ENCODE measurements at regions not wholly inside any gene's neighbourhood (a gene's known extent, or its start where the extent isn't known, plus 50 kb on each side); places are given as distances from the start of the nearest gene placed in this dataset.

DNA sequence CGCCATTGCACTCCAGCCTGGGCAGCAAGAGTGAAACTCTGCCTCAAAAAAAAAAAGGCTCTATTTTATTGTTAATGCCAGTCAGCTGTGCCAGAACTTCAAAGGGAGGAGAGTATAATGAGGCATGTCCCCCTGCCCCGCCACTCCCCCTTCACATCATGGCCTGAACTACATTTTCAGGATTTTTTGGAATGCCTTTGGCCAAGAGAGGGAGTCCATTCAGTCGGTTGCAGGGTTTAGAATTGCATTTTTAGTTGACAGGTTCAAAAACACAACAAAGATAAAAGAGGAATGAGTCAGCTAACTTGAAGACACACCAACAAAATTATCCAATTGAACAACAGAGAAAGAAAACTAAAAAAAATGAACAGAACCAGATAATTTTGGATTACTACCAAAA is 59.1 kb downstream of the CEP43 start:
- TF ChIP-seq, protein P1, sequence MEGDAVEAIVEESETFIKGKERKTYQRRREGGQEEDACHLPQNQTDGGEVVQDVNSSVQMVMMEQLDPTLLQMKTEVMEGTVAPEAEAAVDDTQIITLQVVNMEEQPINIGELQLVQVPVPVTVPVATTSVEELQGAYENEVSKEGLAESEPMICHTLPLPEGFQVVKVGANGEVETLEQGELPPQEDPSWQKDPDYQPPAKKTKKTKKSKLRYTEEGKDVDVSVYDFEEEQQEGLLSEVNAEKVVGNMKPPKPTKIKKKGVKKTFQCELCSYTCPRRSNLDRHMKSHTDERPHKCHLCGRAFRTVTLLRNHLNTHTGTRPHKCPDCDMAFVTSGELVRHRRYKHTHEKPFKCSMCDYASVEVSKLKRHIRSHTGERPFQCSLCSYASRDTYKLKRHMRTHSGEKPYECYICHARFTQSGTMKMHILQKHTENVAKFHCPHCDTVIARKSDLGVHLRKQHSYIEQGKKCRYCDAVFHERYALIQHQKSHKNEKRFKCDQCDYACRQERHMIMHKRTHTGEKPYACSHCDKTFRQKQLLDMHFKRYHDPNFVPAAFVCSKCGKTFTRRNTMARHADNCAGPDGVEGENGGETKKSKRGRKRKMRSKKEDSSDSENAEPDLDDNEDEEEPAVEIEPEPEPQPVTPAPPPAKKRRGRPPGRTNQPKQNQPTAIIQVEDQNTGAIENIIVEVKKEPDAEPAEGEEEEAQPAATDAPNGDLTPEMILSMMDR (conservative IDR thresholded peaks at IDR 0.05; ENCODE audit: low read length) = no peak
- TF ChIP-seq EZH2phosphoT487 (IDR thresholded peaks at IDR 0.05; ENCODE audit: borderline replicate concordance, low read depth, low read length) = no peak

All from OCI-LY7 (cell line).